ENCODE measurements at regions not wholly inside any gene's neighbourhood (a gene's known extent, or its start where the extent isn't known, plus 50 kb on each side); places are given as distances from the start of the nearest gene placed in this dataset.

- DNase-seq (ENCODE audit: low read depth): no peak
- Histone ChIP-seq H3K9ac (ENCODE audit: low read length) (no peak overlapping the region), H3K27me3 (replicated peaks; ENCODE audit: control insufficient read depth, insufficient read depth, low read length) (no peaks in the 10 kb centered on the region), H3K4me3 (ENCODE audit: low read length) (no peak overlapping the region), H3K4me1 (ENCODE audit: control insufficient read depth, insufficient read depth, low read length) (no peaks in the 10 kb centered on the region), H3K9me3 (ENCODE audit: control insufficient read depth, low read length) (no peaks in the 10 kb centered on the region), H3K36me3 (ENCODE audit: control insufficient read depth, insufficient read depth, low read length, severe bottlenecking) (no peaks in the 10 kb centered on the region)
Observed at GRCh38 chr13:50609011-50609410, 234.5 kb downstream of the DLEU7 start.

GRCh38 chr13:50610238-50610637, 233.3 kb downstream of the DLEU7 start:
- Histone ChIP-seq H3K27me3 (replicated peaks; ENCODE audit: control insufficient read depth, insufficient read depth, low read length) (no peaks in the 10 kb centered on the region), H3K4me1 (ENCODE audit: control insufficient read depth, insufficient read depth, low read length) (no peaks in the 10 kb centered on the region), H3K36me3 (ENCODE audit: control insufficient read depth, insufficient read depth, low read length, severe bottlenecking) (no peaks in the 10 kb centered on the region), H3K9ac (ENCODE audit: low read length) (no peak overlapping the region), H3K4me3 (ENCODE audit: low read length) (no peak overlapping the region), H3K9me3 (ENCODE audit: control insufficient read depth, low read length) (no peaks in the 10 kb centered on the region)
- no peak for DNase-seq (ENCODE audit: low read depth)

- Histone ChIP-seq H3K4me1 (ENCODE audit: control insufficient read depth, insufficient read depth, low read length) (no peaks in the 10 kb centered on the region), H3K27me3 (replicated peaks; ENCODE audit: control insufficient read depth, insufficient read depth, low read length) (no peaks in the 10 kb centered on the region), H3K9me3 (ENCODE audit: control insufficient read depth, low read length) (no peaks in the 10 kb centered on the region), H3K9ac (ENCODE audit: low read length) (no peak overlapping the region), H3K4me3 (ENCODE audit: low read length) (no peak overlapping the region), H3K36me3 (ENCODE audit: control insufficient read depth, insufficient read depth, low read length, severe bottlenecking) (no peaks in the 10 kb centered on the region)
- no peak for DNase-seq (ENCODE audit: low read depth)
Observed at GRCh38 chr13:50611117-50611781, 232.2 kb downstream of the DLEU7 start.

GRCh38 chr13:50612717-50613116, 230.8 kb downstream of the DLEU7 start:
- DNase-seq (ENCODE audit: low read depth): no peak
- no peaks in the 10 kb centered on the region for H3K27me3 ChIP-seq (replicated peaks; ENCODE audit: control insufficient read depth, insufficient read depth, low read length)
- H3K36me3 ChIP-seq (ENCODE audit: control insufficient read depth, insufficient read depth, low read length, severe bottlenecking): no peaks in the 10 kb centered on the region
- H3K9ac ChIP-seq (ENCODE audit: low read length): no peak overlapping the region
- H3K4me1 ChIP-seq (ENCODE audit: control insufficient read depth, insufficient read depth, low read length): peaks cover 12% of the 10 kb centered on the region
- H3K4me3 ChIP-seq (ENCODE audit: low read length): no peak overlapping the region
- H3K9me3 ChIP-seq (ENCODE audit: control insufficient read depth, low read length): no peaks in the 10 kb centered on the region

- Histone ChIP-seq H3K9me3 (ENCODE audit: control insufficient read depth, low read length) (no peaks in the 10 kb centered on the region), H3K27me3 (replicated peaks; ENCODE audit: control insufficient read depth, insufficient read depth, low read length) (no peaks in the 10 kb centered on the region), H3K4me1 (ENCODE audit: control insufficient read depth, insufficient read depth, low read length) (peaks cover 13% of the 10 kb centered on the region), H3K9ac (ENCODE audit: low read length) (no peak overlapping the region), H3K4me3 (ENCODE audit: low read length) (no peak overlapping the region), H3K36me3 (ENCODE audit: control insufficient read depth, insufficient read depth, low read length, severe bottlenecking) (no peaks in the 10 kb centered on the region)
- DNase-seq (ENCODE audit: low read depth): no peak
Observed at GRCh38 chr13:50613356-50613831, 230.1 kb downstream of the DLEU7 start.

GRCh38 chr13:50615234-50615633, 228.3 kb downstream of the DLEU7 start:
- Histone ChIP-seq H3K27me3 (replicated peaks; ENCODE audit: control insufficient read depth, insufficient read depth, low read length) (no peaks in the 10 kb centered on the region), H3K9ac (ENCODE audit: low read length) (no peak overlapping the region), H3K4me1 (ENCODE audit: control insufficient read depth, insufficient read depth, low read length) (peaks cover 13% of the 10 kb centered on the region), H3K9me3 (ENCODE audit: control insufficient read depth, low read length) (no peaks in the 10 kb centered on the region), H3K4me3 (ENCODE audit: low read length) (no peak overlapping the region), H3K36me3 (ENCODE audit: control insufficient read depth, insufficient read depth, low read length, severe bottlenecking) (no peaks in the 10 kb centered on the region)
- no peak for DNase-seq (ENCODE audit: low read depth)

GRCh38 chr13:50616101-50616500, 227.4 kb downstream of the DLEU7 start:
- no peaks in the 10 kb centered on the region for H3K27me3 ChIP-seq (replicated peaks; ENCODE audit: control insufficient read depth, insufficient read depth, low read length)

GRCh38 chr13:50617134-50617721, 226.3 kb downstream of the DLEU7 start:
- peak; percentile 54 for DNase-seq (ENCODE audit: low read depth)
- no peak overlapping the region for H3K4me3 ChIP-seq (ENCODE audit: low read length)

More at GRCh38 chr13:50616101-50616500, 227.4 kb downstream of the DLEU7 start:
- Histone ChIP-seq H3K4me1 (ENCODE audit: control insufficient read depth, insufficient read depth, low read length) (peaks cover 13% of the 10 kb centered on the region), H3K9ac (ENCODE audit: low read length) (no peak overlapping the region), H3K36me3 (ENCODE audit: control insufficient read depth, insufficient read depth, low read length, severe bottlenecking) (no peaks in the 10 kb centered on the region), H3K9me3 (ENCODE audit: control insufficient read depth, low read length) (no peaks in the 10 kb centered on the region), H3K4me3 (ENCODE audit: low read length) (no peak overlapping the region)
- peak; percentile 7 for DNase-seq (ENCODE audit: low read depth)

GRCh38 chr13:50618206-50618605, 225.3 kb downstream of the DLEU7 start:
- no peaks in the 10 kb centered on the region for H3K36me3 ChIP-seq (ENCODE audit: control insufficient read depth, insufficient read depth, low read length, severe bottlenecking)
- H3K9me3 ChIP-seq (ENCODE audit: control insufficient read depth, low read length): no peaks in the 10 kb centered on the region
- H3K4me1 ChIP-seq (ENCODE audit: control insufficient read depth, insufficient read depth, low read length): peaks cover 13% of the 10 kb centered on the region
- no peak overlapping the region for H3K4me3 ChIP-seq (ENCODE audit: low read length)
- no peaks in the 10 kb centered on the region for H3K27me3 ChIP-seq (replicated peaks; ENCODE audit: control insufficient read depth, insufficient read depth, low read length)
- no peak for DNase-seq (ENCODE audit: low read depth)
- no peak overlapping the region for H3K9ac ChIP-seq (ENCODE audit: low read length)

More at GRCh38 chr13:50617134-50617721, 226.3 kb downstream of the DLEU7 start:
- no peaks in the 10 kb centered on the region for H3K36me3 ChIP-seq (ENCODE audit: control insufficient read depth, insufficient read depth, low read length, severe bottlenecking)
- H3K9me3 ChIP-seq (ENCODE audit: control insufficient read depth, low read length): no peaks in the 10 kb centered on the region
- H3K4me1 ChIP-seq (ENCODE audit: control insufficient read depth, insufficient read depth, low read length): peaks cover 13% of the 10 kb centered on the region
- H3K9ac ChIP-seq (ENCODE audit: low read length): no peak overlapping the region
- H3K27me3 ChIP-seq (replicated peaks; ENCODE audit: control insufficient read depth, insufficient read depth, low read length): no peaks in the 10 kb centered on the region

- Histone ChIP-seq H3K27me3 (replicated peaks; ENCODE audit: control insufficient read depth, insufficient read depth, low read length) (no peaks in the 10 kb centered on the region), H3K36me3 (ENCODE audit: control insufficient read depth, insufficient read depth, low read length, severe bottlenecking) (no peaks in the 10 kb centered on the region), H3K4me3 (ENCODE audit: low read length) (no peak overlapping the region), H3K9ac (ENCODE audit: low read length) (no peak overlapping the region), H3K9me3 (ENCODE audit: control insufficient read depth, low read length) (no peaks in the 10 kb centered on the region), H3K4me1 (ENCODE audit: control insufficient read depth, insufficient read depth, low read length) (peaks cover 21% of the 10 kb centered on the region)
- DNase-seq (ENCODE audit: low read depth): peak; percentile 73
Observed at GRCh38 chr13:50626101-50626547, 217.4 kb downstream of the DLEU7 start.

GRCh38 chr13:50627111-50627510, 216.4 kb downstream of the DLEU7 start:
- no peaks in the 10 kb centered on the region for H3K36me3 ChIP-seq (ENCODE audit: control insufficient read depth, insufficient read depth, low read length, severe bottlenecking)
- no peak for DNase-seq (ENCODE audit: low read depth)
- H3K27me3 ChIP-seq (replicated peaks; ENCODE audit: control insufficient read depth, insufficient read depth, low read length): no peaks in the 10 kb centered on the region
- peaks cover 21% of the 10 kb centered on the region for H3K4me1 ChIP-seq (ENCODE audit: control insufficient read depth, insufficient read depth, low read length)
- no peaks in the 10 kb centered on the region for H3K9me3 ChIP-seq (ENCODE audit: control insufficient read depth, low read length)
- no peak overlapping the region for H3K4me3 ChIP-seq (ENCODE audit: low read length)
- no peak overlapping the region for H3K9ac ChIP-seq (ENCODE audit: low read length)
